ENCODE measurements at regions not wholly inside any gene's neighbourhood (a gene's known extent, or its start where the extent isn't known, plus 50 kb on each side); places are given as distances from the start of the nearest gene placed in this dataset.
"Not testable (repeated sequence)": the region's sequence is repeated elsewhere in the genome, so short reads cannot be mapped to it uniquely, and the experiment has no call there.

DNA sequence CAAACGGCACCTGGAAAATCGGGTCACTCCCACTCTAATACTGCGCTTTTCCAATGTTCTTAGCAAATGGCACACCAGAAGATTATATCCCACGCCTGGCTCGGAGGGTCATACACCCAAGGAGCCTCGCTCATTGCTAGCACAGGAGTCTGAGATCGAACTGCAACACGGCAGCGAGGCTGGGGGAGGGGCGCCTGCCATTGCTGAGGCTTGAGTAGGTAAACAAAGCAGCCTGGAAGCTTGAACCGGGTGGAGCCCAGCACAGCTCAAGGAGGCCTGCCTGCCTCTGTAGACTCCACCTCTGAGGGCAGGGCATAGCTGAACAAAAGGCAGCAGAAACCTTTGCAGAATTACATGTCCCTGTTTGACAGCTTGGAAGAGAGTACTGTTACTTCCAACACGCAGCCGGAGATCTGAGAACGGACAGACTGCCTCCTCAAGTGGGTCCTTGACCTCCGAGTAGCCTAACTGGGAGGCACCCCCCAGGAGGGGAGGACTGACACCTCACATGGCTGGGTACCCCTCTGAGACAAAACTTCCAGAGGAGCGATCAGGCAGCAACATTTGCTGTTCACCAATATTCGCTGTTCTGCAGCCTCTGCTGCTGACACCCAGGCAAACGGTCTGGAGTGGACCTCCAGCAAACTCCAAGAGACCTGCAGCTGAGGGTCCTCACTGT lies 472.3 kb upstream of the PHF14 start:
- DNase-seq = not testable (repeated sequence)

DNA sequence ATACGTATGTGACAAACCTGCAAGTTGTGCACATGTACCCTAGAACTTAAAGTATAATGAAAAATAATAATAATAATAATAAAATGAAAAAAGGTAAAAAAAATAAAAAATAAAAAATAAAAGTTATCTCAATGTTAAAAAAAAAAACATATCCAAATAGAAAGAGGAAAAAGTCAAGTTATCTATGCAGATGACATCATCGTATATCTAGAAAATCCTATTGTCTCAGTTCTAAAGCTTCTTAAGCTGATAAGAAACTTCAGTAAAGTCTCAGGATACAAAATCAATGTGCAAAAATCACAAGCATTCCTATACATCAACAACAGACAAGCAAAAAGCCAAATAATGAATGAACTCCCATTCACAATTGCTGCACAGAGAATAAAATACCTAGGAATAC lies 466.6 kb upstream of the PHF14 start:
- DNase-seq = no peak

DNA sequence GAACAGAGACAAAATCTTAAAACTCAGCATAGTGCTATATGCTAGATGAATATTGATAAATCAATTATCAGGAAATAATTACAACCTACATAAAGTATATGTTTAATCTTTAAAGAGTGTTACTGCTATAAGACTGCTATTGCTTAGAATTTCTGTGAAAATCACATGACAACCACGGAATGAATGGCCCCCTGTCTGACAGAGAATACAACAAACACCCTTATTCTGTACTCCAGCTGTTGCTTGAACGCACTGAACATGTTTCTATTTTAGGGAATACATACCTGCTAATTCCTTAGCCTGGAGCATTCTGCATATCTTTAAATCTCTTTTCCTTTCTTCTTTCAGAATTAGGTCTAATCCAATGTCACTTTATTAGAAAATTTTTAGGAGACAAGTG lies 452.4 kb upstream of the PHF14 start:
- DNase-seq = no peak

DNA sequence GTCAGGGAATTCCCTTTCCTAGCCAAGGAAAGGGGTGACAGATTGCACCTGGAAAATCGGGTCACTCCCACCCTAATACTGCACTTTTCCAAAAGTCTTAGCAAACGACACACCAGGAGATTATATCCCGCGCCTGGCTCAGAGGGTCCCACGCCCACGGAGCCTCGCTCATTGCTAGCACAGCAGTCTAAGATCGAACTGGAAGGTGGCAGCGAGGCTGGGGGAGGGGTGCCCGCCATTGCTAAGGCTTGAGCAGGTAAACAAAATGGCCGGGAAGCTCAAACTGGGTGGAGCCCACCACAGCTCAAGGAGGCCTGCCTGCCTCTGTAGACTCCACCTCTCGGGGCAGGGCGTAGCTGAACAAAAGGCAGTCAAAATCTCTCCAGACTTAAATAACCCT lies 440.2 kb upstream of the PHF14 start:
- DNase-seq = not testable (repeated sequence)

DNA sequence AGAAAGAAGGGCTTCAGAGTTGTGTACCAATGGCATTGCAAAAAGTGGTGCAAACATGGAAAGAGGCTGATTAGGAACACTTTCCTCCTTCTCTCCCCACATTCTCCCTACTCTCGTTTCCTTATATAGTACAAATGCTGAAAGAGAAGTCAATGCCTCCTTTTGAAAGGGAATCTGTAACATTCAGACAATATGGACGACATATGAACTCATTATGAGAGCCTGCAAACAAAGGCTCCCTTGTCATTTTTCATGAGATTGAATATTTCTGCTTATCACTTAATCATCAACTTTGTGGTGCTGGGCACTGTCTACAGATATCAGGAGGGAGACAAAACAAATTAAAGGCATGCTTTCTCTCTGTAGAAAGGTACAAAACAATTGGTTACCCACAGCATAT lies 437.1 kb upstream of the PHF14 start:
- no peak for DNase-seq

DNA sequence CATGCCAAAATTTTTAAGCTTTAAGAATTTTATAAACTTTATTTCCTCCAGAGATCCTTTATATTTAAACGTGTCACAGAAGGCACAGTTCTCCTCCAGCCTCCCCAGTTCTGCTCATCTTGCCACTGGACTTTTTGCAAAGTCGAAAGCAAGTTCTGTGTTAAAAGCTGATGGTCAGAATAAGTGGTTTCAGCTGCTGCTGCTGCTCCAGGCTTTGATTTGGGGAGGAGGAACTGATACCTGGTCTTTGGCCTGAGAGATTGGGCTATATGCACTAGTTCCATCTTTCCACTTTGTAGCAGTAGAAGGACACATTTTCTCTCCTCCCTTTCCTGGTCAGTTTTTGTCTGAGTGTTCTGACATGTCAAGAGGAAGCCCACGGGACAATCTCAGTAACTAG lies 435.9 kb upstream of the PHF14 start:
- no peak for DNase-seq

DNA sequence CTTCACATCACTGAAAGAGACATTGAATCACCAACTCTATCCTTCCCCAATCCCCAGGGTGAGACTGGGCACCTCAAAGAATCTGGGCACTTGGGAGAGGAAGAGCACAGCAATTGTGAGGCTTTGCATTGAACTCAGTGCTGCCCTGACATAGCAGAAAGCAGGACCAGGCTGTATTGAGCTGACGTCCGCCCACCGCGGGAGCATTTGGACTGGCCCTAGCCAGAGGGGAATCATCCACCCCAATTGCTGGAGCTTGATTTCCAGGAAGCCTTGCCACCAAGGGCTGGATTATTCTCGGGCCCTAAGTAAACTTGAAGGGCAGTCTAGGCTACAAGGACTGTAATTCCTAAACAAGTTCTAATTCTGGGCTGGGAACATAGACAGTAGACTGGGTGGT lies 416.3 kb upstream of the PHF14 start:
- DNase-seq = no peak

DNA sequence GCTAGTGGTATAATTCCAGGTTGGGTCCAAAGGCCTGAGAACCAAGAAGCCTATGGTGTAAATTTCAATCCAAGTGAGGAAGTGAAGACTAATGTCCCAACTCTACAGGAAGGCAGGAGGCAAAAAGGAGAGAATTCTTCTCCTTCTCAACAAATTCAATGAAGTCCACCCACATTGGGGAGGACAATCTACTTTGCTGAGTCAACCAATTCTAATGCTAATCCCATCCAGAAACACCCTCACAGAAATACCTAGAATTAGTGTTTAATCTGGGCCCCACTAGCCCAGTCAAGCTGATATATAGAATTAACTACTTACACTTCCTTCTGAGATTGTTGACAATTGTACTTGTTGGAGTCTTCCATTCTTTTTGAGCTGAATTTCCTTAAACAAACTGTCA lies 413.2 kb upstream of the PHF14 start:
- no peak for DNase-seq

DNA sequence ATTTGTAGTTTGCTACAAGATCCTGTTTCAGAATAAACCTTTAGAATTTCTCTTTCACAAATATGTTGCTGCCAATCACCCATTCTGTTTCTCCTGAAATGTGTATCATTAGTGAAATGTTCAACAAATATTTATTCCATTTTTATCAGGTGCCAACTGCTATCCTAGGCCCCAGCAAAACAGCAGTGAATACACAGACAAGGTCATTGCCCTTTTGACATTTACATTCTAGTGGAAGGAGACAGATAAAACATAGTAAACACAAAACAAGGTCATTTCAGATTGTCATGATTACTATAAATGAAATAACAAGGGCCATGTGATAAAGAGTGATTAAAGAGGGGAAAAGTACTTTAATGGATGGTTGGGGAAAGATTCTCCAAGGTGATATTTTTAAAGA lies 404.8 kb upstream of the PHF14 start:
- no peak for DNase-seq

DNA sequence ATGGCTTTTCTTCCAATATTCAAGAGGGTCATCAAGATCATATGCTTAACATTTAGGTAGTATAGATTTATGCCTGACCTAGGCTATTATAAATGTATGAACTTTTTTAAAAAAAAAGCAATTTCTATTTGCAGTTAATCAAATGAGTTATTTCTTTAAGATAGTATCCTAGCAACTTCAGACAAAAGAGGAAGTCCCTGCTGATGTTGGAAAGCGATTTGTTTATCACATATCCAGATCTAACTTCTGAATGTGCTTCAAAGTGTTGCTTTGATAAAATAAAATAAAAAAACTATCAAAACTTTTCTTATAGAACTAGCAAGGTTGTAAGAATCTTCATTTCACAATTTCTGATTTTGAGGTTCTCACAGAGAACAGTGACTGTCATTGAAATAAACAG lies 401.9 kb upstream of the PHF14 start:
- DNase-seq = no peak

DNA sequence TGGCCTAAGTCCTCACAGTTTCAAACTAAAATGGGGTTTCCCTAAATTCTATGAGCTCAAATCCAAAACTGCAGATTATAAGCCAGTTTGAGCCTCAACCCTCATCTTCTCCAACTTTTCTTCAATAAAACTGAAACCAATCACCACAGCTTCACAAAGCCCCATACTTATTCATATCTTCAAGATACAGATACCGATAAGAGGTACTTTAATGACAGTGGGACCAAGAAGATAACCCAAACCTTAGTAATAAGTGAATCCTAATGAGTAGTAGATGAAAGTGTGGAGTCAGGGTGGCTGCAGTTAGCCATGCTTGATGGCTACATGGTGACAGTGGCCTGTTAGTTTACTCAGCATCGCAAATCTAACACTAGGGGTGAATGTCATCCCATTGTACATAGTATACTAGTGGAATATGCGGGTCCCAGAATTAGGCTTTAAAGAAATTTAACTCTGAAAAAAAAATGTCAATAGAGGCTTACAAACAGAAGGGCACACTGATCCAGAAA lies 395.8 kb upstream of the PHF14 start:
- DNase-seq = no peak

DNA sequence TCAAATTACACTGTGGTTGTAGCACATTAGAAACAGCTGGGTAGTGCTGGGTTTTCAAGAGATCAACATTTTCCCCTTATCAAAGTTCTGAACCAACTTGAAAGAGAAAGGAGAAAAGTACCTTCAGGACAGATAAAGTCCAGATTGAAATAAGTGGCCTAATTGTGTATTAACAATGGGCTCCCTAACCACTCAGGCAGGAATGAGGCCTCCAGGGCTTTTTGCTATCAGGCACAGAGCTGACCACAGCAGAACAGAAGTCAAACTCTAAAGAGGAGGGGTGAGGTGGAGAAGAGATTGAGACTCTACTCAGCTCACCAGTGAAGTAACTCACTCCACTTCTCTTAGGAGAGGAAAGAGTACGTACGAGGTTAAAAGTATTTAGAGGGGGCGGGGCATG lies 394.1 kb upstream of the PHF14 start:
- no peak for DNase-seq

DNA sequence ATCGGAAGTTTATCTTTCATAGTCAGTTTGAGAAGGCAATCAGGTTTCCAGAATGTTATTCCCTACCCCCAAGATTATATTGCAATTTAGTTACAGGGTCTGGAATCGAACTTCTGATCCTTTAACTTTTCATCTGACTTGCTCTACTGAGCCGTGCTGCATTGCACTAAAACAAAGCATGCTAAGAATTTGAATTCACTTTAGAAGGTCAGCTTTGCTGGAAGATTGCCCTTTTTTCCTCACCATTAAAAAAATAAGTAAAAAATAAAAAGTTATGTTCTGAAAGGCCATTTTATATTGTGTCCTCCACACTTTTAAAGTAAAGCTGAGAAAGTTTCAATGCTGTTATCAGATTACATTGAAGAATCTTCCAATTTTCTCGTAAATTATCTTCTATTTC lies 388.8 kb upstream of the PHF14 start:
- no peak for DNase-seq

DNA sequence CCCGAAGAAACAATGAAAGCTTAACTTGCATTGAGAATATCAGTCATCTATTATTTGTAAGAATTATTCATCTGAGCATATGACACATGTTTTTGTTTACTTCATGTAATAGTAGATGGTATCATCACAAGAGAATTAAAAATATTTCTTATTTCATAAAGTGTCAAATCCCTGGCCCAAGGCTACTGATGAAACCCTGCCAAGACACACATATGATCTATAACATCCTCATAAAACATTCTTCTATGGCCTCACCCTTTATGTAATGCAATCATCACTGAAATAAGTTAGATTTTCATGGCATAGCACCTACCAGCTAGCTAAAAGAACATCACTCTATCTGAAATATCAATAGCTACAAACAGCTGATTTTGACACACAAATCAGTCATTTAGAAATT lies 385.6 kb upstream of the PHF14 start:
- no peak for DNase-seq

DNA sequence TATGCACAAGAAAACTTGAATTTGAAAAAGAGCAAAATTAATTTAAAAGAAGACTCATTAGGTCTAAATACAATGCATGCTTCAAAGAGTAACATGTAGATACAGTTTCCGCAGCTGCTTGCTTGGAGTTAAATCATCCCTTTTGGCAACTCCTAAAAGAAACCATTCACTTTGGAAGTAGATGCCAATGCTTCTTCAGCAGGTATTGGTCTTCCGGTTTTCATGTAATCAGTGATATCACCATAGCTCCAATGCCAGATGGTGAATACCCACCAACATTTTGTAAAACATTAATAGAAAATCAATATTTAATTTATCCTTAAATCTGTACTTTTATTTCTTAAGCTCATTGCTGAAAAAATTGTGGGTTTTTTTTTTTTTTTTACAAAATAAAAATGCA lies 381.1 kb upstream of the PHF14 start:
- no peak for DNase-seq

DNA sequence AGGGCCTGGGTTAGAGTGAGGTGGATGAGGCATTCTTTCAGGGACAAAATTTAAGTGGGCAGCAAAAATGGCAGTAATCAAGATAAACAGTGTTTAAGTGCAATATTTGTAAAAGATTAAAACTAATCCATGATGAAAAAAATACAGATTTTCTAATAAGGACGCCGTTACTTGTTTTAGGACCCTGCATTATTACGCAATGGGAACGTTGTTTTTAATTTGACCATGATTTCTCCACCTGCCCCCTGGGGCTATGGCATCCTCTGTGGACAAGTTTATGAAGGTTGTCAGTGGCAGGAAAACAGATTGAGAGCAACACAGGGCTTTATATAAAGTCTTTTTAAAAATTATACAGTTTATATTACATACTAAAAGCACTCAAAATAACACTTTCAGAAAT lies 380.6 kb upstream of the PHF14 start:
- DNase-seq = no peak

DNA sequence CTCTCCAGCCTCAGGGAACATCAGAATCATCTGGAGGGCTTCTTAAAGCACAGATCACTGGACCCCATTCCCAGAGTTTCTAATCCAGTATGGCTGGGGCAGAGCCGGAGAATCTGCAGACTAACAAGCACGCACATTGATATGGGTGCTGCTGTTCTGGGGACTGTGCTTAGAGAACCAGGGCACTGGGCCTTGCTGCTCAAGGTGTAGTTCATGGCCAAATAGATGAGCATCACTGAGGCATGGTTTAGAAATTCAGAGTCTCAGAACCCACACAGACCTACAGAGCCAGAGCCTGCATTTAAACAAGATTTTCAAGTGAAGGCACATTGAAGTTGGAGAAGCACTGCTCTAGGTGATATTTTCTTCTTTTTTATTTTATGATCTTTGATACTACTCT lies 376.8 kb upstream of the PHF14 start:
- no peak for DNase-seq

DNA sequence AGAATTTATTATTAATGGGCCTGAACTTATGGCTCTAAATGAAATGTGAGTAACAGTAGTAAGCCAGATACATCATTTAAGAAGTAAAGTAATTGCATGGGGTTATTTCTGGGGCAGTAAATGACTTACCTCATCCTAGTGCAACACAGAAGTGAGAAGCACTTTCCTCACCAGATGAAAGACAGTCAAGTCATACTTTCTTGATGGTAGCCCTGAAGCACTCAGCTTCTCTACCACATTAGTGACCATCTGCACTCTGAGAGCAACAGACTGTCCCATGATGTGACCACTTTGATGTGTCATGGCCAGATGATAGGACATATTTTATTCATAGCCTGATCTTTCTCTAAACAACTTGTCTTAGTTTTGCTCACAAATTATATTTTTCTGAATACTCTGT lies 369.5 kb upstream of the PHF14 start:
- DNase-seq = no peak

DNA sequence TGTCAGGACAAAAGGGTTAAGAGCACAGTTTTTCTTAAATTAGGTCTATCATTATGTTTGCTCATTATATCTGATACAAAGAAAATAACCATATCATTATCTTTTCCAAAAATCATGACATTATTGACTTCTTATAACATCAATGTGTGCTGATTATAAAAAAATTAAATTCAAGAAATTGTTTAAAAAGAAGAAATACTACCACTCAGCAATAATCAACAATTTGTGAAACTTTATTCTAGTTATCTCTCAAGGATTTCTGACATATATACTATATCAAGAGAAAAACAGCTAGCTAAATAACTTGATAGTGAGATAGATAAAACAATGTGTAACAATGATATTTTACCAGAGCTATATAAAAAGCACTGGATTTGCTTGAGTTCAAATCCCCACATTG lies 360.7 kb upstream of the PHF14 start:
- no peak for DNase-seq

DNA sequence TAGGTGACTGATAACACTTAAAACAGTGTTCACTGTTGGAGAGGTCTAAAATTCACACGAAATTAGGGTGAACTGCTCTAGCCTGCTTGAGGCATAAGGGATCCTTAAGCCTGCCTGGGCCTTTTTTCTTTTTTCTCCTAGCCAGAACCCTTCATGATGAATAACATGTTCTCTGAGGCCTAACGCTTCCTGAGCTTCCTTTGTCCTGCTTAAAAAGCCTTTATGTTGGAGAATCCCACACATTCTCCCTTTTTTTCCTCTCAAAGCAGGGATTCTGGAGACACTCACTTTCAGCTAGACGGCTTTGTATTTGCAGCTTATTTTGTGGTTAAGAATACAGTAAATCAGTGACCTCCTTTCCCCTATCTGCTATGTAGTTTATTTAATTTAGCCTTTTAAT lies 354.7 kb upstream of the PHF14 start:
- no peak for DNase-seq

DNA sequence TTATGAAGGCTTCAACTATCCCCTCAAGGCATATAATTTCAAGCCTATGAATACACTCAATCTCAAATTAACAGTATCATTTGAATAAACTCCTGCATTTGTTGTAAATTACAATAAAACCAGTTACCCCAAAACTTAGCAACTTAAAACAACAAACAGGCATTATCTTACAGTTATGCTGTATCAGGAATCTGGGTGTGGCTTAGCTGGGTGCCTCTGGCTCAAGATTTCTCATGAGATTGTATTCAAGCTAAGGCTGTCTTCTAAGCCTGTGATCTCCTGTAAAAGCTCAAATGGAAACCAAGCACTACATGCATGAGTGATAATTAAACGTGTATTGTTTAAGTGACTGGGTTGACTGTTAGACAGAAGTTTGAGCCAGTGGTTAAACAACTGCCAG lies 341.0 kb upstream of the PHF14 start:
- no peak for DNase-seq

DNA sequence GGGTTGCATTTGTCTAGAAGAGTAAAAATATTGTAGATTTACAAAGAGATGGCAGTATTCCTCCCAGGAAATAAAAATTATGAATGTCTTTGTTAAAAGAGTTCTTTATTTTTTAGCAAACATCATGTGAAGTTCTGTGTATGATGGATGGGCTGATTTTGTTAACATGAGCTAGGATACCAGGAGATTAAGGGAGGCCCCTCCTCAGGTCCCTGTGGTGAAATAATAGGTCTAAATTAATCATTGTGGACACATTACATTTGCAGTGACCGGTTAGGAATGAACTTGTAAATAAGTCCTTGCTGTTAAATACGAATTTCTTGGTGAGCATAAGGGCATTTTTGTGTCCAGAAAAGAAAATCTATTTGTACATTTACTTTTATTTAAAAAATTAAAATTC lies 339.4 kb upstream of the PHF14 start:
- DNase-seq = no peak

DNA sequence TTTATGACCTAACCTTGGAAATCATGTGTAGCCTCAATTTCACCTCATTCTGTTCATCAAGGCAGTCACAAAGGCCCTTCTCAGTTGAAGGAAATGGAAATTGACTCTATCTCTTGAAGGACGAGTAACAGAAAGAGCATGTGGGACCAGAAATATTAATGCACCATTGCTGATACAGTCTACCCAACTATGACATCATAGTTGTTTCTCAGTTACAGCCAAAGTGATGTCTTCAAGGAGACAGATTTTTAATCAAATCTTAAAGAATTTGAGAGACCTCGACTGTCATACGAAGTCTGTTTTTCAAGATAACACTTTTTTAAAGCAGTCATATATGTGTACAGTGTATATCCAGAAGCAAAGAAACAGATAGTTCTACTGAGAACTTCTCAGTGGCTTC lies 335.7 kb upstream of the PHF14 start:
- no peak for DNase-seq

DNA sequence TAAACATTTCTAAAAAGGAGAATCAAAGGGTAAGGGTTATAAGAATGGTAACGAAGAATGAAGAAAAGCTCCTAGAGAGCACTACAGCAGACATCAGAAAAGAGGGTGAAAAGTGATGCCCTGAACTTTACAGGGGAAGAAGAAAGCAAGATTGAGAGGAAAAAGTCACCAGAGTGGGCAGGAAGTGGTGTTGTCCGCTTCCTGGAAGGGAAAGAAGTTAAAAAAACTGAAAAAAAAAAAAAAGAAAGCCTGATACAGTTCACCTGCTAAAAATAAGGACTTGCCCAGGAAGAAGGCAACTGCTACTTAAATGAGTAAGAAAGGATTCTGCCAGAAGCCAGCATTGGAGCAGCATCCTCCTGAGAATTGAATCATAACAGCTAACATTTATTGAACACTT lies 330.1 kb upstream of the PHF14 start:
- DNase-seq = no peak

DNA sequence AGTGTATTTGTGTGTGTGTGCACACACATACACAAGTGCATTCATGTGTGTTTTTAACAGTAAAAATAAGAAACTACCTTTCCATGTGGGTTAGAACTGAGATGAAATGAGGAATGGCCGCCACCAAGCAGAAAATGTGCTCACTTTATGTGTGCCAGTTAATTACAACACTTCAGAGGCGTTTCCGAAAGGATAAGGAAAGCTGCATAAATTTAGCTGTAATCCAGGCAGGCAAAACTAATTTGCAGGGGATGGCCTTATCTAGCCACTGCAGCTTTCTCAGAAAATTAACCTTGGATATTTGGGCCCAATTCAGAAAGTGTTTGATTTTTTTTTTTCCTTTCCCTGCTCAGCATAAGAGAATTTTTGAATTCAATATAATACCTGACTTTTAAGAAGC lies 328.8 kb upstream of the PHF14 start:
- no peak for DNase-seq

DNA sequence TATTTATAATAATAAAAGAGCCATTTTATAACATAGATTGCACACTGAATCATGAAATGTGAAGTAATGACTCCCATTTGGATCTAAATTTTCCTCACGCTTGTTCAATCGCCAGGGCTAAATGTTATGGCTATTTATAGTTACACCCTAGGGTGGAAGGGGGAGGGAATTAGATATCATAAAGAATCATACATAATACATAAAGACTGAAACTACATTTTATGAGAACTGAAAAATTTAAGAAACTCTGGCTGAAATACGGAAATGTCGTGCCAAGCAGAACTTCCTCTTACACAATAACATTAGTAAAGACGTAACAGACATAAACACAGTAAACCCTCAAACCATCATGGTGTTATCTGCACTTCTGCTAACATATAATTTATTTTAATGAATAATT lies 327.5 kb upstream of the PHF14 start:
- DNase-seq = peak; percentile 56
